Smooth muscle cell (in vitro differentiated cells): ENCODE measurements at regions not wholly inside any gene's neighbourhood (a gene's known extent, or its start where the extent isn't known, plus 50 kb on each side); places are given as distances from the start of the nearest gene placed in this dataset.

Experiments used
- DNase-seq: peaks from one replicate; lab custom pipeline; 2025; ENCODE audit not compliant: unreplicated experiment; lab: John Stamatoyannopoulos, UW
- H2AFZ ChIP-seq: fragments of 200-600 bp; sonication (generic); 2 replicates; pipeline ENCODE4 v1.6.0; 2016; ENCODE audit warnings: antibody characterized with exemption, low read depth, mild to moderate bottlenecking
- H3F3A ChIP-seq: fragments of 200-600 bp; sonication (generic); 2 replicates; pipeline ENCODE4 v1.6.0; 2017; ENCODE audit warnings: antibody characterized with exemption, low read depth
- H3K27ac ChIP-seq: fragments of 200-600 bp; sonication (generic); 2 replicates; pipeline ENCODE4 v1.5.1; 2016; ENCODE audit warnings: low read depth, mild to moderate bottlenecking
- H3K27me3 ChIP-seq: fragments of 200-600 bp; sonication (generic); 2 replicates; pipeline ENCODE4 v1.6.1; 2016; ENCODE audit warnings: low read depth, mild to moderate bottlenecking
- H3K36me3 ChIP-seq: fragments of 200-600 bp; sonication (generic); 2 replicates; pipeline ENCODE4 v1.5.1; 2016; ENCODE audit warnings: low read depth
- H3K4me1 ChIP-seq: fragments of 200-600 bp; sonication (generic); 2 replicates; pipeline ENCODE4 v1.5.1; 2016; ENCODE audit warnings: low read depth
- H3K4me2 ChIP-seq: fragments of 200-600 bp; sonication (generic); 2 replicates; pipeline ENCODE4 v1.6.0; 2016; ENCODE audit warnings: mild to moderate bottlenecking
- H3K4me3 ChIP-seq: fragments of 200-600 bp; sonication (generic); 2 replicates; pipeline ENCODE4 v1.5.1; 2016; ENCODE audit warnings: mild to moderate bottlenecking
- H3K79me2 ChIP-seq: fragments of 200-600 bp; sonication (generic); 2 replicates; pipeline ENCODE4 v1.6.0; 2016; ENCODE audit warnings: low read depth, mild to moderate bottlenecking
- H3K9ac ChIP-seq: fragments of 200-600 bp; sonication (generic); 2 replicates; pipeline ENCODE4 v1.6.0; 2016; ENCODE audit warnings: low read depth
- H3K9me3 ChIP-seq: fragments of 200-600 bp; sonication (generic); replicated peaks from 2 replicates; pipeline ENCODE4 v1.5.1; 2016; ENCODE audit warnings: low read depth
- H4K20me1 ChIP-seq: fragments of 200-600 bp; sonication (generic); 2 replicates; pipeline ENCODE4 v1.6.0; 2016; ENCODE audit warnings: low read depth
- CTCF ChIP-seq: fragments of 200-600 bp; sonication (generic); IDR thresholded peaks from 2 replicates; pipeline ENCODE4 v1.5.1; 2017; ENCODE audit warnings: borderline replicate concordance, mild to moderate bottlenecking, antibody characterized with exemption; ENCODE audit not compliant: insufficient read depth, poor library complexity, severe bottlenecking
- WGBS: methylation state at CpG from one replicate; pipeline ENCODE4 v1.1.7; 2016; ENCODE audit warnings: low lambda C conversion rate; 5-methylcytosine and 5-hydroxymethylcytosine counted together

- DNase-seq = no peak
- no peak overlapping the region for H2AFZ ChIP-seq
- WGBS = 78% methylated on average over 7 of the region's 7 CpGs
Measured at GRCh38 chr10:131403936-131404335, 92.4 kb upstream of the TCERG1L start.

GRCh38 chr10:131404886-131405285, 93.4 kb upstream of the TCERG1L start:
- H3K9ac ChIP-seq = no peak overlapping the region
- DNase-seq = no peak
- H3K27me3 ChIP-seq = no peaks in the 10 kb centered on the region
- TF ChIP-seq CTCF = no peak
- whole genome bisulfite sequencing = 93% methylated on average over 10 of the region's 10 CpGs
- no peaks in the 10 kb centered on the region for H4K20me1 ChIP-seq
- no peak overlapping the region for H3K4me3 ChIP-seq
- no peaks in the 10 kb centered on the region for H3F3A ChIP-seq
- no peak overlapping the region for H2AFZ ChIP-seq
- no peaks in the 10 kb centered on the region for H3K36me3 ChIP-seq
- H3K79me2 ChIP-seq = no peaks in the 10 kb centered on the region
- no peaks in the 10 kb centered on the region for H3K4me1 ChIP-seq
- H3K9me3 ChIP-seq = no peaks in the 10 kb centered on the region
- H3K27ac ChIP-seq = no peak overlapping the region
- H3K4me2 ChIP-seq = no peak overlapping the region

More at GRCh38 chr10:131403936-131404335, 92.4 kb upstream of the TCERG1L start:
- no peaks in the 10 kb centered on the region for H3K79me2 ChIP-seq
- no peak overlapping the region for H3K4me3 ChIP-seq
- H3K9me3 ChIP-seq = no peaks in the 10 kb centered on the region
- no peaks in the 10 kb centered on the region for H3F3A ChIP-seq
- no peak overlapping the region for H3K4me2 ChIP-seq
- H3K36me3 ChIP-seq = no peaks in the 10 kb centered on the region
- TF ChIP-seq CTCF = no peak
- no peak overlapping the region for H3K9ac ChIP-seq
- no peaks in the 10 kb centered on the region for H3K4me1 ChIP-seq
- H4K20me1 ChIP-seq = no peaks in the 10 kb centered on the region
- H3K27ac ChIP-seq = no peak overlapping the region
- H3K27me3 ChIP-seq = no peaks in the 10 kb centered on the region

GRCh38 chr10:131406676-131407392, 95.3 kb upstream of the TCERG1L start:
- Histone ChIP-seq H3K27me3 (no peaks in the 10 kb centered on the region), H3K4me1 (no peaks in the 10 kb centered on the region), H3K4me3 (no peak overlapping the region), H3K9me3 (no peaks in the 10 kb centered on the region), H4K20me1 (no peaks in the 10 kb centered on the region), H2AFZ (no peak overlapping the region), H3F3A (no peaks in the 10 kb centered on the region), H3K4me2 (no peak overlapping the region), H3K36me3 (no peaks in the 10 kb centered on the region), H3K27ac (no peak overlapping the region), H3K79me2 (no peaks in the 10 kb centered on the region), H3K9ac (no peak overlapping the region)
- no peak for TF ChIP-seq CTCF
- 88% methylated on average over 17 of the region's 17 CpGs for WGBS
- no peak for DNase-seq

- WGBS = 90% methylated on average over 5 of the region's 5 CpGs
- Histone ChIP-seq H3K4me3 (no peak overlapping the region), H3K9me3 (no peaks in the 10 kb centered on the region)
Measured at GRCh38 chr10:131418681-131419080, 107.2 kb upstream of the TCERG1L start.

More at GRCh38 chr10:131418681-131419080, 107.2 kb upstream of the TCERG1L start:
- H3K79me2 ChIP-seq = no peaks in the 10 kb centered on the region
- no peaks in the 10 kb centered on the region for H3K4me1 ChIP-seq
- no peak overlapping the region for H3K27ac ChIP-seq
- TF ChIP-seq CTCF = no peak
- H2AFZ ChIP-seq = no peak overlapping the region
- H3K36me3 ChIP-seq = no peaks in the 10 kb centered on the region
- no peak for DNase-seq
- H3K27me3 ChIP-seq = peaks cover 14% of the 10 kb centered on the region
- H4K20me1 ChIP-seq = no peaks in the 10 kb centered on the region
- H3K9ac ChIP-seq = no peak overlapping the region
- H3K4me2 ChIP-seq = no peak overlapping the region
- H3F3A ChIP-seq = no peaks in the 10 kb centered on the region
